Left ventricle myocardium inferior (tissue), 1 donor: ENCODE measurements at regions not wholly inside any gene's neighbourhood (a gene's known extent, or its start where the extent isn't known, plus 50 kb on each side); places are given as distances from the start of the nearest gene placed in this dataset.

Experiments used
- DNase-seq: peaks from one replicate; pipeline ENCODE4 v3.0.0-alpha.2; 2020
- H3K27ac ChIP-seq: fragments of 200-600 bp; replicated peaks from 2 replicates; pipeline ENCODE4 v1.8.0; 2021
- H3K27me3 ChIP-seq: fragments of 200-600 bp; 2 replicates; pipeline ENCODE4 v1.8.0; 2021; ENCODE audit warnings: low read depth
- H3K36me3 ChIP-seq: fragments of 200-600 bp; 2 replicates; pipeline ENCODE4 v1.8.0; 2021
- H3K4me1 ChIP-seq: fragments of 200-600 bp; 2 replicates; pipeline ENCODE4 v1.8.0; 2021
- H3K4me3 ChIP-seq: fragments of 200-600 bp; 2 replicates; pipeline ENCODE4 v1.8.0; 2021; ENCODE audit warnings: mild to moderate bottlenecking, moderate library complexity
- H3K9me3 ChIP-seq: fragments of 200-600 bp; replicated peaks from 2 replicates; pipeline ENCODE4 v1.8.0; 2021
- intact Hi-C: fragments of 100-400 bp; cut with micrococcal nuclease; formaldehyde crosslinking; loops from one replicate; pipeline ENCODE4 v1.11.0; 2022
- TF ChIP-seq, protein P1 (sequence below): fragments of 200-600 bp; IDR thresholded peaks from 2 replicates; pipeline ENCODE4 v1.8.0; 2021; ENCODE audit warnings: antibody characterized with exemption, mild to moderate bottlenecking, borderline replicate concordance
- donor health status: DM: no; HTN: yes; CAD: no; lungs with severe emphysema.

DNA sequence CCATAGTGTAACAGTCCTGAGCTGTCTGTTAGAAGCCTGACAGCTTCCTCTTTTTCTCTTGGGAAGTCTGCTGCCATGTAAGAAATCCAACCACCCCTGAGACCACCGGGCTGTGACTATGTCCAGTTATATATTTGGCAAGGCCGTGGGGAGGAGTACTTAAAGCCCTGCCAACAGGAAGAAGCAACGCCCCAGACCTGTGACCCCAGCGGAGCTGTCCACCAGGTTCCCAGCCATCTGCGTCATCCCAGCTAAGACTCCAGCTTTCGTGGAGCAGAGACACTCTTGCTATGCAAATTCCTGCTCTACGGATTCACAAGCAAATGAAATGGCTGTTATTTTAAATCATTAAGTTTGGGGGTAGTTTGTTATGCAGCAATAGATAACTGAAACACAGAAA lies 417.3 kb downstream of the TLE4 start:
- TF ChIP-seq, protein P1, sequence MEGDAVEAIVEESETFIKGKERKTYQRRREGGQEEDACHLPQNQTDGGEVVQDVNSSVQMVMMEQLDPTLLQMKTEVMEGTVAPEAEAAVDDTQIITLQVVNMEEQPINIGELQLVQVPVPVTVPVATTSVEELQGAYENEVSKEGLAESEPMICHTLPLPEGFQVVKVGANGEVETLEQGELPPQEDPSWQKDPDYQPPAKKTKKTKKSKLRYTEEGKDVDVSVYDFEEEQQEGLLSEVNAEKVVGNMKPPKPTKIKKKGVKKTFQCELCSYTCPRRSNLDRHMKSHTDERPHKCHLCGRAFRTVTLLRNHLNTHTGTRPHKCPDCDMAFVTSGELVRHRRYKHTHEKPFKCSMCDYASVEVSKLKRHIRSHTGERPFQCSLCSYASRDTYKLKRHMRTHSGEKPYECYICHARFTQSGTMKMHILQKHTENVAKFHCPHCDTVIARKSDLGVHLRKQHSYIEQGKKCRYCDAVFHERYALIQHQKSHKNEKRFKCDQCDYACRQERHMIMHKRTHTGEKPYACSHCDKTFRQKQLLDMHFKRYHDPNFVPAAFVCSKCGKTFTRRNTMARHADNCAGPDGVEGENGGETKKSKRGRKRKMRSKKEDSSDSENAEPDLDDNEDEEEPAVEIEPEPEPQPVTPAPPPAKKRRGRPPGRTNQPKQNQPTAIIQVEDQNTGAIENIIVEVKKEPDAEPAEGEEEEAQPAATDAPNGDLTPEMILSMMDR, result no peak
- Histone ChIP-seq H3K36me3 (no peaks in the 10 kb centered on the region), H3K27ac (no peak overlapping the region), H3K4me1 (peaks cover 29% of the 10 kb centered on the region), H3K4me3 (no peak overlapping the region), H3K9me3 (no peaks in the 10 kb centered on the region), H3K27me3 (no peaks in the 10 kb centered on the region)
- intact Hi-C loops, result no loop called here
- no peak for DNase-seq

DNA sequence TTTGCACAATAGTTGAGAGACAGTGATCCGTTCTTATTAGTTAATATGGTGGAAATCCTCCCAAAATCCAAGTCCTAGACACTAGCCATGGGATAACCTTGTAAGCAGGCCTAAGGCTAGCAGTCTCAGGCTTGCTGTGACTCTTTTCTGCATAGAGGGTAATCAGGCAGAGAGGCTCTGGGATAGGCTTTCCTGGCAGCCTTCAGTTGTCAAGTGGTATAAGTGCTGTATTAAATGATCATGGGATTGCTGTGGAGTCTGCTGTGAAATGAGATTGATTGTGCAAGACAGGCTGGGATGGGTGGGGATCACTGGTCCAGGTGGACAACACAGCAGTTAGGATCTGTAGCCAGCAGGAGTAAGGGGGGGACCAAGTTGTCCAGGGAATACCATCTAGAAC lies 416.4 kb downstream of the TLE4 start:
- intact Hi-C loops, result no loop called here
- Histone ChIP-seq H3K27me3 (no peaks in the 10 kb centered on the region), H3K9me3 (no peaks in the 10 kb centered on the region), H3K4me1 (peaks cover 29% of the 10 kb centered on the region), H3K4me3 (no peak overlapping the region), H3K27ac (no peak overlapping the region), H3K36me3 (no peaks in the 10 kb centered on the region)
- DNase-seq, result no peak
- TF ChIP-seq, protein P1, result no peak

DNA sequence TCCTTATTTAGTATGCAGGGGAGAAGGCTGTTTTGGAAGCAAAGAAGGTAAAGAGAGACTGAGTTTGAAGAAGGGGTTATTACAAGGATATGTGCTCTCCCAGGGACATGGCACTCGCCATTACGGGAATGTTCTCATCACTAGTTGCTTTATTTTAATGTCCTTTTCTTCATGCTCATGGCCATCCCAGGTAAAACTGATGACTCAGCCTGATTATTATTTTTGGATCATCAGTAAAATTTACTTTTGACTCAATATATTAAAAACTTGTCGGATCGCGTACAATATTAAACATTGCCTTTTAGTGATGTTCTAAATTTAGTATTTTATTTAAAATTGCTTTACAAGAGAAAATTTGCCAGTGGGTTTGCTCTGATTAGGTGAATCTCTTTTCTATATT lies 414.7 kb downstream of the TLE4 start:
- Histone ChIP-seq H3K36me3 (no peaks in the 10 kb centered on the region), H3K27me3 (no peaks in the 10 kb centered on the region), H3K4me1 (peaks cover 24% of the 10 kb centered on the region), H3K9me3 (no peaks in the 10 kb centered on the region), H3K4me3 (no peak overlapping the region), H3K27ac (no peak overlapping the region)
- intact Hi-C loops, result no loop called here
- DNase-seq, result no peak
- TF ChIP-seq, protein P1, result no peak

DNA sequence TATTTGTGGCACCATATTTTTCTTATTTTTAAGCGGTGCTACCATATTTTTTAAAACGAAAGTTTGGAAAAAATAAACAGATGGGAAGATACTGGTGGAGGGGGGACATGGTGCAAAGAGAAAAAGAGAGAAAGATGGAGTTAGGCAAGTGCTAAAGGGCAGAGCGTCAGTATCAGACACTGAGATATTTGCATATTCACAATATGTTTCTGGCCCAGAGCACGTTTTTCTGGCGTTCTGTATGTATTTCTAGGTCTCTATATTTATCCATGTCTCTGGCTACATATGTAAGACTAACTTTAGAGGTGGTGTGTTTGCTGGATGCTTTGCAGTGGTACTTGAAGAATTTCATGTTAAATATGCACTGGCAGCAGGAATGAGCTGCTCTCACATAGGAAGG lies 414.0 kb downstream of the TLE4 start:
- TF ChIP-seq, protein P1, result no peak
- H3K4me3 ChIP-seq, result no peak overlapping the region
- intact Hi-C loops, result no loop called here
- no peak for DNase-seq
- H3K4me1 ChIP-seq, result peaks cover 19% of the 10 kb centered on the region
- H3K9me3 ChIP-seq, result no peaks in the 10 kb centered on the region
- no peak overlapping the region for H3K27ac ChIP-seq
- H3K36me3 ChIP-seq, result no peaks in the 10 kb centered on the region
- H3K27me3 ChIP-seq, result no peaks in the 10 kb centered on the region

DNA sequence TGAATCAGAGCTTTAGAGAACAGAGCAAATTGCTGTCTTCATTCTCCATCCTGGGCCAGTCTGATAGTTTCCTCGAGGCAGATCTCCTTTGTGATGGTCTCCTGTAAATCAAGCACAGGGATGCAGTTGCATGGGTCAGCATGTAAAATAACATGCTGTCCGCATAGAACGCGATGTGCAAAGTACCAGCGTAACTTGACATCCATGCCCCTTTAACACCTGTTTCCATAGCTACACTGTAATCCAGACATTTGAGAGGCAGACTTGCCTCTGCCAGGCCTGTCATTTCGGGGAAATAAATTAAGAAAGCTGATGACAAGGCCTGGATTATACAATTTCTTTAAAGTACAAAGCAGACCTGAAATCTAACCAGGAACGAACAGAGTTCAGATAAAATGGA lies 413.5 kb downstream of the TLE4 start:
- H3K4me3 ChIP-seq, result no peak overlapping the region
- TF ChIP-seq, protein P1, result no peak
- peaks cover 19% of the 10 kb centered on the region for H3K4me1 ChIP-seq
- no peaks in the 10 kb centered on the region for H3K36me3 ChIP-seq
- peaks cover 5% of the 10 kb centered on the region for H3K27me3 ChIP-seq
- no peaks in the 10 kb centered on the region for H3K9me3 ChIP-seq
- intact Hi-C loops, result no loop called here
- DNase-seq, result no peak
- no peak overlapping the region for H3K27ac ChIP-seq

DNA sequence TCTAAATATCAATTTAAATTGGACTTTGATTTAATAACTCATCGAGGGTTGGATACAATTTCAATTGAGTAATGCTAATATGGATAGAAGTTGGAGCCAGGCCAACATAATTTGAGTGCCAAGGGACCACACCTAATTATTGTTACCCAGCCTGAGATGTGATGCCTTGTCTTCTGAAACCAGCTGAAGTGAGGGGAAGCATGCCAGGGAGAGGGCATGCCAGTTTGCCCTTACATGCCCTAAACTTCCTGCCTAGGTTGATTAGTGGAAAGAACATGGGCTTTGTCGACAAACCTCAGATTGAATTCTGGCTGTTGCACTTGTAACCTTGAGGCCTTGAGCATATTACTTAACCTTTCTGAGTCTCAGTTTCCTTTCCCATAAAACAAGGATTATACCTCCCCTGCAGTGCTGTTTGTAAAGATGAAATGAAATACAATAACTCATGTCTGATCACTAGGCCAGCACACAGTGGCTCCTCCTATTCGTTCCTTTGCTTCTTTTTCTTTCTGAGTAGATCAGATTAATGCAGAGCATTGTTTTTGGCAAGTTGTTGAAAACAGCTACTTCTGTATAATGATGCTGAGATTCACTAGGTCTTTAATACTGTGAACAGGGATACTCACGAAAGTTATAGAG lies 412.8 kb downstream of the TLE4 start:
- no peak overlapping the region for H3K27ac ChIP-seq
- TF ChIP-seq, protein P1, result no peak
- intact Hi-C loops, result no loop called here
- H3K36me3 ChIP-seq, result no peaks in the 10 kb centered on the region
- peaks cover 7% of the 10 kb centered on the region for H3K27me3 ChIP-seq
- H3K9me3 ChIP-seq, result no peaks in the 10 kb centered on the region
- H3K4me1 ChIP-seq, result peaks cover 19% of the 10 kb centered on the region
- no peak for DNase-seq
- no peak overlapping the region for H3K4me3 ChIP-seq
